ENCODE measurements at regions not wholly inside any gene's neighbourhood (a gene's known extent, or its start where the extent isn't known, plus 50 kb on each side); places are given as distances from the start of the nearest gene placed in this dataset.
"Not testable (repeated sequence)": the region's sequence is repeated elsewhere in the genome, so short reads cannot be mapped to it uniquely, and the experiment has no call there.

- peak in 1 of 2 donors; percentile 19 for ATAC-seq
- DNase-seq = no peak
- intact Hi-C loops (cut with DNase I) = no loop called here
Measured at GRCh38 chr10:34058845-34059614, 724.6 kb upstream of the NRP1 start.

- DNase-seq; intact Hi-C loops (cut with DNase I); ATAC-seq: not testable (repeated sequence)
Measured at GRCh38 chr10:34055410-34055985, 721.0 kb upstream of the NRP1 start.

DNA sequence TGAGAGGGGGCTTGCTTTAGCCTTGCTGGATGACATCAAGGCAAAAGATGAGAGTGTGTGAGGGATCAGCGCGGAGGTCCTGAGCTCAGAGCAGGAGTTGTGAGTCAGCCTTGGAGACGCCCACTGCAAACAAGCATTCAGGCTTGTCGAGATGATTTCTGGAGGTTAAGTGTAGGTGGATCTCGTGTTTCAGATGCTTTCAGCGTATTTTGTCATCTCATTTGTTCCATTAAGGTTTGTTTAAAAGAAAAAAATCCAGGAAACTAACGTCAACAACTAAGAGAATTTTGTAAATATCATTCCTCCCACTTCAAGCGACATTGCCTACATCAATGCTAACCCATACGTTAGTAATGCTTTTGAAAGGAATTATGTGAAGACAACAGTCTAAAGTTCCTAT, 715.4 kb upstream of the NRP1 start:
- ATAC-seq (no peak), DNase-seq (no peak)
- intact Hi-C loops (cut with DNase I) = no loop called here

DNA sequence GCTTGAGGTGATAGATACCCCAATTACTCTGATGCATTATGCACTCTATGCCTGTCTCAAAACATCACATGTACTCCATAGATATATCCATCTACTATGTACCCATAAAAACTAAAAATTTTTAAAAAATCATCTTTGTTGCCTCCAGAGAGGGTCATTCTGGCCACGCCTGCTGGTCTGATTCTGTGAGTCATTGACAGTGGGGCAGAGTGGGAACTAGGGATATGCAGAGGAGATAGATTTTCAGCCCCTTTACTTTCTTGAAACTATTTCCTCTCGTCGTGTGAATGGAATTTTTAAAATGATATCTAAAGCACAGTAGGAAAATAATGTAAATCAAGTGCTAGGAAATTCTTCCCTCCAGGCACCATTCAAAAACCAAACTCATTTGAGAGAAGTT, 715.0 kb upstream of the NRP1 start:
- ATAC-seq (no peak), DNase-seq (no peak)
- intact Hi-C loops (cut with DNase I) = no loop called here

DNA sequence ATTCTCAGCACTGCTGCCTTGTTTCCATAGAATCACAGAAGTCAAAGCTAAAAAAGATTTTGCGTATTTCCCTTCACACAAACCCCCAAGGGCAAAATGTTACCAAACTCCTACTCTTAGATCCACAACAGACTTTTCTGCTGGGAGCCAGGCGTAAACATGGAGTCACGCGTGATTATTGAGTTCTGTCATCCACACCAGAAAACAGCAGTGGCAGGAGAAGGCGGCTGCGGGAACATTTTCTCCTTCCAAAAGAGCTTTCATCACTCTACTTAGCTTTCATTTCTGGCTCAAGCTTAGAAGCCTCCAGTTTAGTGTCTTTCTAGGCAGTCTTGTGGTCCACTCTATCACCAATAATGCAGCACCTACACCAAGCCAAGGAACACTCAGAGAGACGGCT, 712.9 kb upstream of the NRP1 start:
- intact Hi-C loops (cut with DNase I) = no loop called here
- ATAC-seq = peak in 1 of 2 donors; percentile 59
- DNase-seq = no peak

DNA sequence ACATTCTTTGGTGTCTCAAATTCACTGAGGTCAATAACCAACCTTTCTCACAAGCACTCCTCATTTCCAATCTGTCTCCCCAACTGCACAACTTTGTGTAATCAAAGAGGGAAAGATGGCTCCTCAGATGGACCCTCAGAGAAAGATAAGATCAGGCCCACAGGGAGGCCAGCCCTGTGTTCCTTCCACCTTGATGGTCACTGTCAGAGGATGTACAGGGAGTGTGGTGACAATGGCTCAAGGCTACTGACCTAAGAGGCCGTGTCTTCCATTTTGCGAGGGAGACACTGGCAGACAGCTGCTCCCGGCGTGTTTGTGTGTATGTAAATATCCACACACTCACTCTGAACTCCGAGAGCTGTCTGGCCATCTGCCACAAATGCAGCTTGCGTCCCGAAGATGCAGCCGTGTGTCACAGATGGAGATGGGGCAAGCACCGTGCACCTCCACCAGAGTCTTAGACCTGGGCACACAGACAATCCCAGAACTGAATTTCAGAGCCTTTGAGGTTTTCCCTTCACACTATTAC, 712.1 kb upstream of the NRP1 start:
- no peak for DNase-seq
- ATAC-seq = no peak
- intact Hi-C loops (cut with DNase I) = no loop called here

- ATAC-seq (no peak), DNase-seq (no peak)
- intact Hi-C loops (cut with DNase I) = no loop called here
Measured at GRCh38 chr10:34045571-34046190, 711.2 kb upstream of the NRP1 start.

DNA sequence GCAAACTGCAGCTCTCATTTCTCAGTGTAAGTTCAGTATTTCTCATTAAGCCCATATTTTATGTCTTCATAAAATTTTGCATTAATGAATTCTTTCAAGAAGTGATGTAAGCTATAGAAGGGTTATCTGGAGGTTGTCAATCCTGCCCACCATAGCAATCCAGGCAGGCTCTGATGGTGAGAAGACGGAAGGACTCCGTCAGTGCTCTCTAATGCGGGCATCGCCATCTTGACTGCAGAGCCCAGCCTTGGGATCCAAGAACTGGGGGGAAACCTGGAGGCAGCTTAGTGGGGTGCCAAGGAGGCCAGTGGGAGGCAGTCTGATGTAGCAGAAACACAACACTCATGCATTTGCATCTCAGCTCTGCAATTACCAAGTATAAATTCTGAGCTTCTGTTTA, 707.4 kb upstream of the NRP1 start:
- DNase-seq (no peak), ATAC-seq (no peak)
- intact Hi-C loops (cut with DNase I) = no loop called here

GRCh38 chr10:34037499-34037898, 703.0 kb upstream of the NRP1 start:
- no peak for ATAC-seq
- DNase-seq = no peak
- intact Hi-C loops (cut with DNase I) = no loop called here

DNA sequence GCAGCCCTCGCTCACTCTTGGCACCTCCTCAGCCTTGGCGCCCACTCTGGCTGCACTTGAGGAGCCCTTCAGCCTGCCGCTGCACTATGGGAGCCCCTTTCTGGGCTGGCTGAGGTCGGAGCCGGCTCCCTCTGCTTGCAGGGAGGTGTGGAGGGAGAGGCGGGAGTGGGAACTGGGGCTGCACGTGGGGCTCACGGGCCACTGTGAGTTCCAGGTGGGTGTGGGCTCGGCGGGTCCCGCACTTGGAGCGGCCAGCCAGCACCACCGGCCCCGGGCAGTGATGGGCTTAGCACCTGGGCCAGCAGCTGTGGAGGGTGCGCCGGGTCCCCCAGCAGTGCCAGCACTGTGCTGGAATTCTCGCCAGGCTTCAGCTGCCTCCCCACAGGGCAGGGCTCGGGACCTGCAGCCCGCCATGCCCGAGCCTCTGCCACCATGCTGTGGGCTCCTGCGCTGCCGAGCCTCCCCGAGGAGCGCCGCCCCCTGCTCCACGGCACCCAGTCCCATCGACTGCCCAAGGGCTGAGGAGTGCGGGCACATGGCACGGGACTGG, 700.8 kb upstream of the NRP1 start:
- intact Hi-C loops (cut with DNase I); ATAC-seq; DNase-seq: not testable (repeated sequence)

- no peak for DNase-seq
- no peak for ATAC-seq
- intact Hi-C loops (cut with DNase I) = no loop called here
Measured at GRCh38 chr10:34033078-34033477, 698.6 kb upstream of the NRP1 start.

GRCh38 chr10:34032564-34032963, 698.1 kb upstream of the NRP1 start:
- ATAC-seq = no peak

GRCh38 chr10:34031400-34031799, 696.9 kb upstream of the NRP1 start:
- ATAC-seq (peak; percentile 94 to 96), DNase-seq (peak; percentile 68)
- intact Hi-C loops (cut with DNase I) = no loop called here

More at GRCh38 chr10:34032564-34032963, 698.1 kb upstream of the NRP1 start:
- intact Hi-C loops (cut with DNase I) = no loop called here
- DNase-seq = no peak

DNA sequence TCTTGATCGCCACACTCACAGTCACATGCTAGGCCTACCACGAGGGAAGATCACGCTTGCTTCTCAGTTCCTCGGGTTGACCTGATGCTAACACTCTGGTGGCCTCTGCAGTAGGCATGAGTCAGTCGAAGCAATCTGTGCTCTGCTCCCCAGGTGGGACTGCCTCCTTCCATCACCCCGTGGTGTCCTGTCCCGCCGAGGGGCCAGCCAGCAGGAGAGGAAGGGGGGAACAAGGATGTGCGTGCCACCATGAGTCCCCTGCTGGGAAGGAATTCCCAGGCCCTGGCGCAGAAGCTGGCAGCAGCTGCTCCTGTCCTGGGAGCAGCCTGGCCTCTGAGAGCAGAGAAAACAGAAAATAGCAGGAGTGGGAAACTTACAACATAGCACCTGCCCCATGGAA, 695.0 kb upstream of the NRP1 start:
- intact Hi-C loops (cut with DNase I) = no loop called here

DNA sequence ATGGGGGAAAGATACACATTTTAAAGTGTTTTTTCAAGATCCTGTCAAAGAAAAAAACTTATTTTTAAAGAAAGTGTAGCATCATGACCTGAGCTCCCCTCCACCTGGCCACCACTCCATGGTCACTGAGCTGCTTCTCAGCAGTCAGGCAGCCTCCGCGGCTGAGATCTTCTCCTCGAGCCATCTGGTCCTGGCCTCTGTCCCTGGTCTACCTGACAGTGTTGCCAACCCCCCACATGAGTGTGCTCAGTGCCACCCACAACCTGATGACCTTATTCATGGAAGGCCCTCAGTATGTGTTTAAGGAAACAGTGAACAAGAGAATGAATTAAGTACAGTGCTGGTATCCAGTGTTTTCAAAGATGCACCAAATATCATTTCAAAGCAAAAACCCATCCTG, 694.5 kb upstream of the NRP1 start:
- DNase-seq (no peak), ATAC-seq (no peak)
- intact Hi-C loops (cut with DNase I) = no loop called here

More for the DNA sequence above, 695.0 kb upstream of the NRP1 start:
- DNase-seq (no peak), ATAC-seq (no peak)

DNA sequence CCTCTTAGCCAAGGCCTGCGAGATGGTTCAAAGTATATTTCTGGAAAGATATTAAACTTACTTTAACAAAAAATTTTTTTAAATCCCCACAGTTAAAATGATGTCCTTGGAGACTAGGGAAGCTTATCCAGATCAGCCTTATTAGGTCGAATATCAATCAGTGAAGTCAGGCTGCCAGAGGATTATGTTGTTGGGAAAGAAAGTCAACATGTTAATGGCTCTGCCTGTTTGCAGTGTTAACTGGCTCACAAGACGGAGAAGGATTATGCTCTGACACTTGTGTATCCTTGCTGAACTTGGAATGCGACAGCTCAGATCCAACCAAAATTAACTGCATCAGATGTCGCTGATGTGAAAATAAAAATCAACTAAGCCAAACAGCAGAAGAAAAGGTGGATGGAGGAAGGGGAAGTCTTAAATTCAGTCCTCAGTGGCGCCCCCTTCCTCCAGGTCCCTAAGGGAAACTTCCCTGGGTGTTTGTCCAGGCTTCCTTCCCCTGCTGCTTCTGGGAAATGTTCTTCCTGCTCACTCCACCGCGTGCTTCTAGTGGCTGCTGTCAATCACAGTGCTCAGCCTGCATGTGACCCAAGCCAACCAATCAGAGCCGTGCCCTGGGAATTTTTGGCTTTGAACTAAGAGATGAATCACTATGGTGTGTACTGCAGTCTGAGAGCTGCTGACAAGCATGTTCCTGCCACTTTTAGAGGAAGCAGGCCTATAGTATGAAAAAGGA, 690.4 kb upstream of the NRP1 start:
- intact Hi-C loops (cut with DNase I) = no loop called here

GRCh38 chr10:34024282-34024681, 689.8 kb upstream of the NRP1 start:
- no peak for ATAC-seq
- DNase-seq = no peak
- intact Hi-C loops (cut with DNase I) = no loop called here

More for the DNA sequence above, 690.4 kb upstream of the NRP1 start:
- DNase-seq (no peak), ATAC-seq (peak in 1 of 2 donors; percentile 66)

DNA sequence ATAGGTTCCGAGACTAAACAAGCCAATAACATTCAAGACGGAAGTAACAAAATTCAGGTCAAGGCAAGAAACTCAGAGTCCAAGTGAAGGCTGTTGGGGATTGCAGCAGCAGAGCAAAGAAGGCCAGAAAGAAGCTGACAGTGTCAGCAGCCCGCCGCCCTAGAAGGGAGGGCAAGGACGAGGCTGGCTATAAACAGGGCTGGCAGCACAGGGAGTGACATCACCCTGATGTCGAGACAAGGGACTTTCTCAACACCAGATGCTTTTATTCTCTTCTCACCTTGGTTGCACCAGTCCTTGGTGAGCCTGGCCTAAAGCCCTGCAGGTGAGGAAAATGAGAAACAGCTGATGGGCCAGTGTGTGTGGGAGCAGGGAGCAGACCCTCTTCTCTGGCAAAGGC, 687.7 kb upstream of the NRP1 start:
- intact Hi-C loops (cut with DNase I) = no loop called here
- DNase-seq (no peak), ATAC-seq (no peak)

- ATAC-seq (no peak), DNase-seq (no peak)
- intact Hi-C loops (cut with DNase I) = no loop called here
Measured at GRCh38 chr10:34018784-34019183, 684.3 kb upstream of the NRP1 start.
